D341Med (cell line): ENCODE measurements at regions not wholly inside any gene's neighbourhood (a gene's known extent, or its start where the extent isn't known, plus 50 kb on each side); places are given as distances from the start of the nearest gene placed in this dataset.
"Not testable (repeated sequence)": the region's sequence is repeated elsewhere in the genome, so short reads cannot be mapped to it uniquely, and the experiment has no call there.

ENCODE experiments used
- DNase-seq: peaks from one replicate; pipeline ENCODE4 v3.0.0; 2012; ENCODE audit warnings: low spot score

GRCh38 chr6:180091-180694 is 112.1 kb upstream of the DUSP22 start:
- not testable (repeated sequence) for DNase-seq

- no peak for DNase-seq
These were observed 111.1 kb upstream of the DUSP22 start for GRCh38 chr6:181049-181654.

GRCh38 chr6:183668-184067 is 108.6 kb upstream of the DUSP22 start:
- no peak for DNase-seq

GRCh38 chr6:184161-184700 is 108.1 kb upstream of the DUSP22 start:
- no peak for DNase-seq

- no peak for DNase-seq
These were observed 105.8 kb upstream of the DUSP22 start for GRCh38 chr6:186340-186965.

GRCh38 chr6:187210-187861 is 105.0 kb upstream of the DUSP22 start:
- DNase-seq: no peak

- DNase-seq: peak; percentile 88
These were observed 103.2 kb upstream of the DUSP22 start for GRCh38 chr6:188821-189655.

- DNase-seq: no peak
These were observed 102.6 kb upstream of the DUSP22 start for GRCh38 chr6:189676-190075.

GRCh38 chr6:190596-191395 is 101.5 kb upstream of the DUSP22 start:
- DNase-seq: no peak

- no peak for DNase-seq
These were observed 100.6 kb upstream of the DUSP22 start for GRCh38 chr6:191487-192312.

- no peak for DNase-seq
These were observed 100.0 kb upstream of the DUSP22 start for GRCh38 chr6:192313-192664.

GRCh38 chr6:193180-193579 is 99.1 kb upstream of the DUSP22 start:
- no peak for DNase-seq

GRCh38 chr6:193773-194310 is 98.4 kb upstream of the DUSP22 start:
- DNase-seq: no peak

GRCh38 chr6:195861-196360 is 96.4 kb upstream of the DUSP22 start:
- no peak for DNase-seq

GRCh38 chr6:196543-196942 is 95.7 kb upstream of the DUSP22 start:
- DNase-seq: no peak

- DNase-seq: no peak
These were observed 88.6 kb upstream of the DUSP22 start for GRCh38 chr6:203661-204060.

- DNase-seq: no peak
These were observed 86.0 kb upstream of the DUSP22 start for GRCh38 chr6:206264-206663.

- no peak for DNase-seq
These were observed 83.9 kb upstream of the DUSP22 start for GRCh38 chr6:208364-208763.

GRCh38 chr6:208938-209337 is 83.3 kb upstream of the DUSP22 start:
- no peak for DNase-seq
